Testis (tissue), 2 donors: ENCODE measurements at regions not wholly inside any gene's neighbourhood (a gene's known extent, or its start where the extent isn't known, plus 50 kb on each side); places are given as distances from the start of the nearest gene placed in this dataset.

Experiments
- DNase-seq: peaks from one replicate; pipeline ENCODE4 v3.0.0-alpha.2; 2019
- H3K27ac ChIP-seq, 2 donors: fragments of 200-600 bp; sonication (generic); one replicate each; pipeline ENCODE4 v1.5.1; 2019
- H3K27me3 ChIP-seq: fragments of 200-600 bp; sonication (generic); one replicate; pipeline ENCODE4 v1.5.1; 2019
- H3K36me3 ChIP-seq: fragments of 200-600 bp; sonication (generic); one replicate; pipeline ENCODE4 v1.5.1; 2017; ENCODE audit warnings: low read depth; ENCODE audit errors: missing control alignments
- H3K4me1 ChIP-seq: fragments of 200-600 bp; sonication (generic); one replicate; pipeline ENCODE4 v1.5.1; 2019
- H3K4me3 ChIP-seq, 2 donors: fragments of 200-600 bp; sonication (generic); one replicate each; pipeline ENCODE4 v1.5.1; 2017 to 2019
- H3K9me3 ChIP-seq: fragments of 200-600 bp; sonication (generic); one replicate; pipeline ENCODE4 v1.5.1; 2017
- CTCF ChIP-seq, 3 experiments: fragments of 450-650 bp in 2 of 3; fragments of 200-600 bp in 1 of 3; sonication (generic) in 1 of 3; IDR thresholded peaks; one replicate each; pipeline ENCODE4 v1.5.1; 2016 to 2019; ENCODE audit warnings: antibody characterized with exemption in 3 of 3, mild to moderate bottlenecking in 2 of 3, moderate library complexity in 1 of 3
- POLR2A ChIP-seq: fragments of 450-650 bp; IDR thresholded peaks from one replicate; pipeline ENCODE4 v1.6.1; 2017; ENCODE audit warnings: antibody characterized with exemption, mild to moderate bottlenecking, moderate library complexity
- WGBS, 2 donors: methylation state at CpG; one replicate each; pipeline ENCODE4 v1.1.5; 2018; 5-methylcytosine and 5-hydroxymethylcytosine counted together
- intact Hi-C: fragments of 100-400 bp; cut with DNase I; formaldehyde crosslinking; loops from one replicate; pipeline ENCODE4 v1.15.1; 2023; ENCODE audit warnings: low total_unique reads

DNA sequence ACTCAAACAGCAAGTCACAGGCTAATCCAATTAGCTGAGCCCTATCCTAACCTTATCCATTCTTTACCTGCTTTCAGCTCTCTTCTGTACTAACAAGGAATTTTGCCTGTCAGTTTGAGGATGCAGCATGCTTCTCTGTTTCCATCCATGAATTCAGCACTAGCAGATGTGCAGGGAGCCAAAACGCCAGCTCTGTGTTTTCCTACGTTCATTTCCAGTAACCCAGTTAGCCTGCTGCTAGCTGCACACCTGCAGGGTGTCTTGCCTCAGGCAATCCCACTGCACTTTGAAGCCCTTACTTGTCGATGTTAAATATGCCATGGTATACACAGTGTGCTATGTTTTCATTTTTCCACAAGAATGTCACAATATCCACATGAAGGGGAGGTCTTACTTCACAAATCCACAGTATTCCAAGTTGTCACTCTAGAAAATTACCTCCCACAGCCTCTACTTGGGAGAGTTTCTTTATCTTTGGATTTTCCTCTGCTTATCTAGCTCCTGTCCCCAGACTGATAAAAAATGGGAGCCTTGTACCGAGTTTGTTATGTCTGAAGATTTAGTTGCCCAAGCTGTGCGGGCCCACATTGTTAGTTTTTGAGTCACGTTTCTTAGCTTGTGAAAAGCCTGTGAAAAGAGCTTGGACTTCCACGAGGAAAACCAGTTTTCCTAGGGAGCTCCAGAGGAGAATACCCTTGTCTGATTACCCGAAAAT lies 127.6 kb upstream of the HHIP start:
- no peaks in the 10 kb centered on the region for H3K4me1 ChIP-seq
- H3K9me3 ChIP-seq, result no peaks in the 10 kb centered on the region
- H3K4me3 ChIP-seq, result no peak overlapping the region
- no peaks in the 10 kb centered on the region for H3K27me3 ChIP-seq
- intact Hi-C loops, result no loop called here
- TF ChIP-seq POLR2A (no peak), CTCF (IDR thresholded peaks at IDR 0.05) (no peak)
- H3K27ac ChIP-seq, result no peak overlapping the region
- no peaks in the 10 kb centered on the region for H3K36me3 ChIP-seq
- WGBS, 2 donors, result 54 to 58% methylated on average over 8 of the region's 8 CpGs
- no peak for DNase-seq

GRCh38 chr4:144531841-144532240 lies 114.1 kb upstream of the HHIP start:
- 76 to 85% methylated on average over 2 of the region's 2 CpGs for WGBS, 2 donors
- Histone ChIP-seq H3K27ac (no peak overlapping the region), H3K9me3 (no peaks in the 10 kb centered on the region), H3K27me3 (no peaks in the 10 kb centered on the region), H3K4me1 (no peaks in the 10 kb centered on the region), H3K4me3 (no peak overlapping the region), H3K36me3 (no peaks in the 10 kb centered on the region)
- TF ChIP-seq CTCF (IDR thresholded peaks at IDR 0.05) (no peak), POLR2A (no peak)
- DNase-seq, result no peak
- intact Hi-C loops, result no loop called here

GRCh38 chr4:144547678-144548298 lies 98.2 kb upstream of the HHIP start:
- Histone ChIP-seq H3K9me3 (no peaks in the 10 kb centered on the region), H3K27ac (no peak overlapping the region), H3K36me3 (no peaks in the 10 kb centered on the region), H3K27me3 (no peaks in the 10 kb centered on the region), H3K4me1 (no peaks in the 10 kb centered on the region), H3K4me3 (no peak overlapping the region)
- no peak for DNase-seq
- WGBS, 2 donors, result 90 to 93% methylated on average over 2 of the region's 2 CpGs
- intact Hi-C loops, result no loop called here
- TF ChIP-seq CTCF (IDR thresholded peaks at IDR 0.05) (no peak), POLR2A (no peak)

GRCh38 chr4:144556636-144557035 lies 89.3 kb upstream of the HHIP start:
- Histone ChIP-seq H3K4me1 (no peaks in the 10 kb centered on the region), H3K4me3 (no peak overlapping the region), H3K27me3 (no peaks in the 10 kb centered on the region), H3K27ac (no peak overlapping the region), H3K36me3 (no peaks in the 10 kb centered on the region), H3K9me3 (no peaks in the 10 kb centered on the region)
- intact Hi-C loops, result no loop called here
- no peak for DNase-seq
- no peak for TF ChIP-seq CTCF (IDR thresholded peaks at IDR 0.05)
- WGBS, 2 donors, result 27 to 33% methylated on average over 1 of the region's 1 CpG

DNA sequence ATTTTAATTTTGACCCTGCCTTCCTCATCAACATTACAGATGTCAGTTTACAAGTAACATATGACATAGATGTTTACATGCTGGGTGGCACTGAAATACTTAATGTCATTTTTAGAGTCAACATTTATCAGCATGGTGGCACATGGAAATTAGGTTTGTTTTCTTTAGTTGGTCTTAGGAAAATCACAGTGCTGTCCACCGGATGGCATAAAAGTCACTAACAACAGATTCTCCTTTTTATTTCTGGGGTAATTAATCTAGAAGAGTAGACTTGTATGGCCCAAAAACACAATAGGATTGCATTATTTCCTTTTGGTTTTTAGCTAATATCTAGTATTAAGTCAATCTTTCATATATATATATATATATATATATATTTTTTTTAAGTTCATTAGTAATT lies 88.6 kb upstream of the HHIP start:
- WGBS, 2 donors, result 75 to 80% methylated on average over 1 of the region's 1 CpG
- Histone ChIP-seq H3K27ac (no peak overlapping the region), H3K36me3 (no peaks in the 10 kb centered on the region), H3K27me3 (no peaks in the 10 kb centered on the region), H3K9me3 (no peaks in the 10 kb centered on the region), H3K4me3 (no peak overlapping the region), H3K4me1 (no peaks in the 10 kb centered on the region)
- intact Hi-C loops, result no loop called here
- no peak for DNase-seq
- no peak for TF ChIP-seq POLR2A
- TF ChIP-seq CTCF (IDR thresholded peaks at IDR 0.05), result no peak
